Osteoblast (primary cell): ENCODE measurements at regions not wholly inside any gene's neighbourhood (a gene's known extent, or its start where the extent isn't known, plus 50 kb on each side); places are given as distances from the start of the nearest gene placed in this dataset.
A peak's percentile ranks its signal among the peaks of the same experiment; 100 is the strongest.

Experiments used
- DNase-seq: peaks from one replicate; pipeline ENCODE4 v3.0.0; 2011; ENCODE audit warnings: low spot score, mixed read lengths; ENCODE audit not compliant: insufficient read length; ENCODE audit errors: missing footprints
- H2AFZ ChIP-seq: 2 replicates; pipeline ENCODE4 v1.6.0; 2011; ENCODE audit warnings: mild to moderate bottlenecking, low read length
- H3K27ac ChIP-seq: 2 replicates; pipeline ENCODE4 v1.5.1; 2011; ENCODE audit warnings: mild to moderate bottlenecking, low read depth, low read length, moderate library complexity
- H3K27me3 ChIP-seq: 2 replicates; pipeline ENCODE4 v1.6.0; 2012; ENCODE audit warnings: mild to moderate bottlenecking, control low read depth, inconsistent platforms, low read length, moderate library complexity; ENCODE audit not compliant: insufficient read depth
- H3K36me3 ChIP-seq: 2 replicates; pipeline ENCODE4 v1.5.1; 2011; ENCODE audit warnings: mild to moderate bottlenecking, low read length, control low read depth, moderate library complexity; ENCODE audit not compliant: insufficient read depth
- H3K4me1 ChIP-seq: 2 replicates; pipeline ENCODE4 v1.5.1; 2011; ENCODE audit warnings: mild to moderate bottlenecking, low read length, control low read depth, moderate library complexity; ENCODE audit not compliant: insufficient read depth
- H3K4me2 ChIP-seq: 2 replicates; pipeline ENCODE4 v1.6.0; 2011; ENCODE audit warnings: mild to moderate bottlenecking, low read length; ENCODE audit not compliant: insufficient read depth
- H3K4me3 ChIP-seq: fragments of 200-600 bp; sonication (generic); 3 replicates; pipeline ENCODE4 v1.5.1; 2012; ENCODE audit warnings: mild to moderate bottlenecking, low read length, inconsistent platforms; ENCODE audit not compliant: insufficient read depth
- H3K79me2 ChIP-seq: 2 replicates; pipeline ENCODE4 v1.6.0; 2012; ENCODE audit warnings: mild to moderate bottlenecking, low read length, control low read depth, inconsistent platforms; ENCODE audit not compliant: insufficient read depth
- H3K9me3 ChIP-seq: 2 replicates; pipeline ENCODE4 v1.5.1; 2011; ENCODE audit warnings: low read depth, low read length, control low read depth
- H4K20me1 ChIP-seq: 2 replicates; pipeline ENCODE4 v1.6.0; 2012; ENCODE audit warnings: mild to moderate bottlenecking, low read length, control low read depth; ENCODE audit not compliant: insufficient read depth
- CTCF ChIP-seq: IDR thresholded peaks from 2 replicates; pipeline ENCODE4 v1.5.1; 2011; ENCODE audit warnings: mild to moderate bottlenecking, low read depth, low read length, moderate library complexity; ENCODE audit errors: extremely low read depth

DNA sequence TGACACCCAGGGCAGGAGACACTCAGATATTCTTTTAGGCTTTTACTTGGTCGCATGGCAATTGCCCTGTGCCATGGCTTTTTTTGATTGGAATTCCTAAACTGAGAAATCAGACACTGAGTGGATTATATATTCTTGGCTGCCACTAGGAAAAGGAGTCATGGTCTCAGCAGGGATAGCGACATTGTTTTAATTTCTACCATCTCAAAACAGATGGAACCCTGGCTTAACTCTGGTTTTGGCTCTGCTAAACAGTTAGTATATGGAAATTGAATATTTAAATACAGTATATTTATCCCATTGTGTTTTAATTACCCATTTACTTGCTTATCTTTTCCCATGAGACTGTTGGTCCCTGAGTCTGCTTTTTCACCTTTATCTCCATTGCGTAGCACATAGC lies 84.0 kb downstream of the DACT1 start:
- no peak overlapping the region for H3K4me2 ChIP-seq
- no peak for DNase-seq
- H2AFZ ChIP-seq = no peak overlapping the region
- no peaks in the 10 kb centered on the region for H3K9me3 ChIP-seq
- H3K4me1 ChIP-seq = peaks cover 3% of the 10 kb centered on the region
- H3K27me3 ChIP-seq = no peaks in the 10 kb centered on the region
- TF ChIP-seq CTCF = no peak
- H3K79me2 ChIP-seq = no peaks in the 10 kb centered on the region
- H3K36me3 ChIP-seq = no peaks in the 10 kb centered on the region
- no peaks in the 10 kb centered on the region for H4K20me1 ChIP-seq
- H3K27ac ChIP-seq = no peak overlapping the region
- H3K4me3 ChIP-seq = no peak overlapping the region

- Histone ChIP-seq H3K36me3 (no peaks in the 10 kb centered on the region), H2AFZ (peak overlapping the region; percentile 52), H3K4me2 (no peak overlapping the region), H3K79me2 (no peaks in the 10 kb centered on the region), H3K4me3 (no peak overlapping the region), H3K27me3 (no peaks in the 10 kb centered on the region), H3K9me3 (no peaks in the 10 kb centered on the region), H4K20me1 (no peaks in the 10 kb centered on the region), H3K27ac (no peak overlapping the region), H3K4me1 (no peaks in the 10 kb centered on the region)
- DNase-seq = no peak
- no peak for TF ChIP-seq CTCF
Observed at GRCh38 chr14:58722441-58722840, 84.7 kb downstream of the DACT1 start.

- no peak for TF ChIP-seq CTCF
- no peak overlapping the region for H2AFZ ChIP-seq
- no peak overlapping the region for H3K27ac ChIP-seq
- H3K79me2 ChIP-seq = no peaks in the 10 kb centered on the region
- H3K4me1 ChIP-seq = no peaks in the 10 kb centered on the region
- no peaks in the 10 kb centered on the region for H3K27me3 ChIP-seq
- H3K4me2 ChIP-seq = no peak overlapping the region
- no peak overlapping the region for H3K4me3 ChIP-seq
- H3K9me3 ChIP-seq = no peaks in the 10 kb centered on the region
- no peak for DNase-seq
- no peaks in the 10 kb centered on the region for H3K36me3 ChIP-seq
- H4K20me1 ChIP-seq = no peaks in the 10 kb centered on the region
Observed at GRCh38 chr14:58724206-58724605, 86.4 kb downstream of the DACT1 start.

GRCh38 chr14:58724702-58725101 lies 86.9 kb downstream of the DACT1 start:
- no peaks in the 10 kb centered on the region for H3K4me1 ChIP-seq
- H3K27me3 ChIP-seq = no peaks in the 10 kb centered on the region
- no peak for DNase-seq
- H3K9me3 ChIP-seq = no peaks in the 10 kb centered on the region
- no peaks in the 10 kb centered on the region for H4K20me1 ChIP-seq
- no peak overlapping the region for H3K27ac ChIP-seq
- TF ChIP-seq CTCF = no peak
- H2AFZ ChIP-seq = no peak overlapping the region
- no peak overlapping the region for H3K4me2 ChIP-seq
- no peaks in the 10 kb centered on the region for H3K79me2 ChIP-seq
- no peaks in the 10 kb centered on the region for H3K36me3 ChIP-seq
- no peak overlapping the region for H3K4me3 ChIP-seq
